ENCODE measurements at regions not wholly inside any gene's neighbourhood (a gene's known extent, or its start where the extent isn't known, plus 50 kb on each side); places are given as distances from the start of the nearest gene placed in this dataset.
"Not testable (repeated sequence)": the region's sequence is repeated elsewhere in the genome, so short reads cannot be mapped to it uniquely, and the experiment has no call there.

DNA sequence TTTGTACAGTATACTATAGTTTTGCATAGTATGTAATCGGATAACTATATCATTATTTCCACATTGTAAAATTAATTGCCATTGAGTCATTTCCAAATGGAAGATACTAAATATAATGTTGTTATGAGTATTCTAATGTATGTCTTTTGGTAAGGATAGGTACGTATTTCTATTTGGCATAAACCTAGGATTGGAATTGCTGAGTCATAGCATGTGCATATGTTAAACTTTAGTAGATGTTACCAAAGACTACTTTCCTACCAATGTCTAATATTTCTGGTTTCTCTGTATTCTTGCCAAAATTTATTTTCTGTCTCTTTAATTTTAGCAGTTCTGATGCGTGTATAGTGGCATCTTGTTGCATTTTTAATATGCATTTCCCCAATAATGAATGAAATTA is 825.1 kb upstream of the ARRDC3 start:
- TF ChIP-seq EZH2 (IDR thresholded peaks at IDR 0.05; ENCODE audit: low read length, missing control alignments): no peak
- TF ChIP-seq, protein P1, sequence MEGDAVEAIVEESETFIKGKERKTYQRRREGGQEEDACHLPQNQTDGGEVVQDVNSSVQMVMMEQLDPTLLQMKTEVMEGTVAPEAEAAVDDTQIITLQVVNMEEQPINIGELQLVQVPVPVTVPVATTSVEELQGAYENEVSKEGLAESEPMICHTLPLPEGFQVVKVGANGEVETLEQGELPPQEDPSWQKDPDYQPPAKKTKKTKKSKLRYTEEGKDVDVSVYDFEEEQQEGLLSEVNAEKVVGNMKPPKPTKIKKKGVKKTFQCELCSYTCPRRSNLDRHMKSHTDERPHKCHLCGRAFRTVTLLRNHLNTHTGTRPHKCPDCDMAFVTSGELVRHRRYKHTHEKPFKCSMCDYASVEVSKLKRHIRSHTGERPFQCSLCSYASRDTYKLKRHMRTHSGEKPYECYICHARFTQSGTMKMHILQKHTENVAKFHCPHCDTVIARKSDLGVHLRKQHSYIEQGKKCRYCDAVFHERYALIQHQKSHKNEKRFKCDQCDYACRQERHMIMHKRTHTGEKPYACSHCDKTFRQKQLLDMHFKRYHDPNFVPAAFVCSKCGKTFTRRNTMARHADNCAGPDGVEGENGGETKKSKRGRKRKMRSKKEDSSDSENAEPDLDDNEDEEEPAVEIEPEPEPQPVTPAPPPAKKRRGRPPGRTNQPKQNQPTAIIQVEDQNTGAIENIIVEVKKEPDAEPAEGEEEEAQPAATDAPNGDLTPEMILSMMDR (conservative IDR thresholded peaks at IDR 0.05 in 1 of 2, IDR thresholded peaks at IDR 0.05 in 1 of 2; ENCODE audit: low read depth in 1 of 2, low read length in 2 of 2): no peak
- no peaks in the 10 kb centered on the region for H3K4me1 ChIP-seq (ENCODE audit: control insufficient read depth, extremely low read depth, insufficient read depth, low read length)
- H3K79me2 ChIP-seq (ENCODE audit: control insufficient read depth, insufficient read depth, low read length): no peaks in the 10 kb centered on the region
- no peak overlapping the region for H3K9ac ChIP-seq (ENCODE audit: insufficient read depth, low read length)
- no peaks in the 10 kb centered on the region for H3K36me3 ChIP-seq (ENCODE audit: control insufficient read depth, insufficient read depth, low read length)
- H3K4me2 ChIP-seq (ENCODE audit: extremely low read depth, insufficient read depth, low read length): no peak overlapping the region
- H3K27ac ChIP-seq (ENCODE audit: insufficient read depth, low read length): no peak overlapping the region
- H3K27me3 ChIP-seq (ENCODE audit: control insufficient read depth, insufficient read depth, low read length): no peaks in the 10 kb centered on the region
- no peaks in the 10 kb centered on the region for H3K9me3 ChIP-seq (ENCODE audit: control insufficient read depth, insufficient read depth, low read depth, low read length)
- DNase-seq (ENCODE audit: low read depth in 2 of 2): no peak
- H3K4me3 ChIP-seq (replicated peaks in 1 of 4; ENCODE audit: control extremely low read depth in 1 of 4, insufficient read depth in 1 of 4, low read depth in 3 of 4, low read length in 4 of 4): no peak overlapping the region
- H2AFZ ChIP-seq (ENCODE audit: low read length): no peak overlapping the region
- H4K20me1 ChIP-seq (ENCODE audit: control insufficient read depth, extremely low read depth, insufficient read depth, low read length): no peaks in the 10 kb centered on the region

DNA sequence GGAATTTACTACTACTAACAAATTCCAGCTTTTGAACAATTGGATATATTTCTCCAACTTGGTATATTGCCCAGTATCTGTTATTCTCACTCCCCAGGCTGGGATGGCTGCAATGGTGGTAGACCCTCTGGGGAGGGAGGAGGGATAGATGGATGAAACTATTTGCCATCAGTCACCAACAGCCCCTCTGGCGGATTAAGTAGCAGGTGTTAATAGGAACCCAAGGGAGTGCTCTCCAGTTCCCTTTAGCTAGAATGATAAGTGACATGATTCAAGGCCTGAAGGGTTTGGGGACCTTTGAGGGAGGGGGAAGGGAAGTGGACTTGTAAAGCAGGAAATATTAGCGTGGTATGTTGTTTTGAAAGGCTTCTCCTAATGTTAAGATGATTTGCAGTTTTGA is 824.0 kb upstream of the ARRDC3 start:
- no peaks in the 10 kb centered on the region for H3K79me2 ChIP-seq (ENCODE audit: control insufficient read depth, insufficient read depth, low read length)
- no peak overlapping the region for H3K9ac ChIP-seq (ENCODE audit: insufficient read depth, low read length)
- no peak overlapping the region for H3K4me2 ChIP-seq (ENCODE audit: extremely low read depth, insufficient read depth, low read length)
- H3K4me1 ChIP-seq (ENCODE audit: control insufficient read depth, extremely low read depth, insufficient read depth, low read length): no peaks in the 10 kb centered on the region
- no peak overlapping the region for H2AFZ ChIP-seq (ENCODE audit: low read length)
- TF ChIP-seq, protein P1 (conservative IDR thresholded peaks at IDR 0.05 in 1 of 2, IDR thresholded peaks at IDR 0.05 in 1 of 2; ENCODE audit: low read depth in 1 of 2, low read length in 2 of 2): no peak
- TF ChIP-seq EZH2 (IDR thresholded peaks at IDR 0.05; ENCODE audit: low read length, missing control alignments): no peak
- no peak overlapping the region for H3K4me3 ChIP-seq (replicated peaks in 1 of 4; ENCODE audit: control extremely low read depth in 1 of 4, insufficient read depth in 1 of 4, low read depth in 3 of 4, low read length in 4 of 4)
- H4K20me1 ChIP-seq (ENCODE audit: control insufficient read depth, extremely low read depth, insufficient read depth, low read length): no peaks in the 10 kb centered on the region
- no peak overlapping the region for H3K27ac ChIP-seq (ENCODE audit: insufficient read depth, low read length)
- H3K36me3 ChIP-seq (ENCODE audit: control insufficient read depth, insufficient read depth, low read length): no peaks in the 10 kb centered on the region
- H3K9me3 ChIP-seq (ENCODE audit: control insufficient read depth, insufficient read depth, low read depth, low read length): no peaks in the 10 kb centered on the region
- no peak for DNase-seq (ENCODE audit: low read depth in 2 of 2)
- no peaks in the 10 kb centered on the region for H3K27me3 ChIP-seq (ENCODE audit: control insufficient read depth, insufficient read depth, low read length)

DNA sequence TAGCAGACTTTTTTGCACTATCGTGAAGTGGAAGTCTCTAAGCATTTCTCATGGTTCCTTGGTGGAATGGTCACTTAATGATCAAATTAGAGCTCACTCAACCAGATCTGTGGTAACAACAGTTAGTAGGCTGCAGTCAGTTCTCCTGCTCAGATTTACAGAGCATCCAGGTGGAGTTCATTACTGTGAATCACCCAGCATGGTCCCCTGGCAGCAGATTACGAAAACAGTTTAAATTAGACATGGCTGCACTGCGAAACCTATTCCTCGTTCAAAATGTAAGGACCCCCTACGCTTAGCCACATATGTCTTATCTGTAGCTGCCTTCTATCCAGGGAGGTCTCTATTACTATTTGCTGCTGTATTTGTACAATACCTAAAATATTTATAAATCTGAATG is 823.6 kb upstream of the ARRDC3 start:
- no peak for TF ChIP-seq EZH2 (IDR thresholded peaks at IDR 0.05; ENCODE audit: low read length, missing control alignments)
- TF ChIP-seq, protein P1 (conservative IDR thresholded peaks at IDR 0.05 in 1 of 2, IDR thresholded peaks at IDR 0.05 in 1 of 2; ENCODE audit: low read depth in 1 of 2, low read length in 2 of 2): no peak

DNA sequence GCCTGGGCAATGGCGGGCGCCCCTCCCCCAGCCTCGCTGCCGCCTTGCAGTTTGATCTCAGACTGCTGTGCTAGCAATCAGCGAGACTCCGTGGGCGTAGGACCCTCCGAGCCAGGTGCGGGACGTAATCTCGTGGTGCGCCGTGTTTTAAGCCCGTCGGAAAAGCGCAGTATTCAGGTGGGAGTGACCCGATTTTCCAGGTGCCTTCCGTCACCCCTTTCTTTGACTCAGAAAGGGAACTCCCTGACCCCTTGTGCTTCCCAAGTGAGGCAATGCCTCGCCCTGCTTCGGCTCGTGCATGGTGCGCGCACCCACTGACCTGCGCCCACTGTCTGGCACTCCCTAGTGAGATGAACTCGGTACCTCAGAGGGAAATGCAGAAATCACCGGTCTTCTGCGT is 815.9 kb upstream of the ARRDC3 start:
- H3K27ac ChIP-seq (ENCODE audit: insufficient read depth, low read length); H3K4me1 ChIP-seq (ENCODE audit: control insufficient read depth, extremely low read depth, insufficient read depth, low read length); H3K36me3 ChIP-seq (ENCODE audit: control insufficient read depth, insufficient read depth, low read length); H3K9me3 ChIP-seq (ENCODE audit: control insufficient read depth, insufficient read depth, low read depth, low read length); H3K9ac ChIP-seq (ENCODE audit: insufficient read depth, low read length); H4K20me1 ChIP-seq (ENCODE audit: control insufficient read depth, extremely low read depth, insufficient read depth, low read length); H3K27me3 ChIP-seq (ENCODE audit: control insufficient read depth, insufficient read depth, low read length); H2AFZ ChIP-seq (ENCODE audit: low read length); H3K4me2 ChIP-seq (ENCODE audit: extremely low read depth, insufficient read depth, low read length); H3K4me3 ChIP-seq (replicated peaks in 1 of 4; ENCODE audit: control extremely low read depth in 1 of 4, insufficient read depth in 1 of 4, low read depth in 3 of 4, low read length in 4 of 4); DNase-seq (ENCODE audit: low read depth in 2 of 2); H3K79me2 ChIP-seq (ENCODE audit: control insufficient read depth, insufficient read depth, low read length): not testable (repeated sequence)

More for the DNA sequence above, 823.6 kb upstream of the ARRDC3 start:
- no peak for DNase-seq (ENCODE audit: low read depth in 2 of 2)
- no peak overlapping the region for H3K4me3 ChIP-seq (replicated peaks in 1 of 4; ENCODE audit: control extremely low read depth in 1 of 4, insufficient read depth in 1 of 4, low read depth in 3 of 4, low read length in 4 of 4)
- no peaks in the 10 kb centered on the region for H3K36me3 ChIP-seq (ENCODE audit: control insufficient read depth, insufficient read depth, low read length)
- no peak overlapping the region for H2AFZ ChIP-seq (ENCODE audit: low read length)
- no peaks in the 10 kb centered on the region for H3K9me3 ChIP-seq (ENCODE audit: control insufficient read depth, insufficient read depth, low read depth, low read length)
- H3K4me1 ChIP-seq (ENCODE audit: control insufficient read depth, extremely low read depth, insufficient read depth, low read length): no peaks in the 10 kb centered on the region
- H4K20me1 ChIP-seq (ENCODE audit: control insufficient read depth, extremely low read depth, insufficient read depth, low read length): no peaks in the 10 kb centered on the region
- no peak overlapping the region for H3K9ac ChIP-seq (ENCODE audit: insufficient read depth, low read length)
- no peak overlapping the region for H3K27ac ChIP-seq (ENCODE audit: insufficient read depth, low read length)
- H3K79me2 ChIP-seq (ENCODE audit: control insufficient read depth, insufficient read depth, low read length): no peaks in the 10 kb centered on the region
- H3K27me3 ChIP-seq (ENCODE audit: control insufficient read depth, insufficient read depth, low read length): no peaks in the 10 kb centered on the region
- H3K4me2 ChIP-seq (ENCODE audit: extremely low read depth, insufficient read depth, low read length): no peak overlapping the region

All from fibroblast of lung (primary cell).